HepG2 (cell line): ENCODE measurements at regions not wholly inside any gene's neighbourhood (a gene's known extent, or its start where the extent isn't known, plus 50 kb on each side); places are given as distances from the start of the nearest gene placed in this dataset.

Experiments
- BCL6 ChIP-seq: IDR thresholded peaks from 2 replicates; pipeline ENCODE4 v1.6.1; 2016; ENCODE audit warnings: missing genetic modification reagents, missing compliant biosample characterization
- FOXA3 ChIP-seq: IDR thresholded peaks from 2 replicates; pipeline ENCODE4 v1.6.1; 2016; ENCODE audit warnings: missing genetic modification reagents, missing compliant biosample characterization
- HDAC6 ChIP-seq: fragments of 200-600 bp; sonication (generic); IDR thresholded peaks from 2 replicates; pipeline ENCODE4 v1.7.0; 2017; ENCODE audit warnings: mild to moderate bottlenecking, antibody characterized with exemption, low read length, low read depth
- HNRNPL ChIP-seq: fragments of 200-400 bp; formaldehyde crosslinking; IDR thresholded peaks from 2 replicates; pipeline ENCODE4 v1.6.1; 2017; ENCODE audit warnings: mild to moderate bottlenecking, low read depth, low read length
- MEIS2 ChIP-seq: sonication (generic); formaldehyde crosslinking; IDR thresholded peaks from 2 replicates; pipeline ENCODE4 v1.9.0; 2021; ENCODE audit warnings: mild to moderate bottlenecking, missing genetic modification reagents
- NBN ChIP-seq: fragments of 450-650 bp; conservative IDR thresholded peaks from 2 replicates; pipeline ENCODE4 v1.6.1; 2017
- NFIC ChIP-seq: IDR thresholded peaks from 2 replicates; pipeline ENCODE4 v1.6.1; 2012; ENCODE audit warnings: mild to moderate bottlenecking, low read length, inconsistent platforms
- PITX1 ChIP-seq: sonication (generic); formaldehyde crosslinking; IDR thresholded peaks from 2 replicates; pipeline ENCODE4 v1.5.1; 2020; ENCODE audit warnings: mild to moderate bottlenecking, missing genetic modification reagents
- PRDM4 ChIP-seq: sonication (generic); formaldehyde crosslinking; IDR thresholded peaks from 2 replicates; pipeline ENCODE4 v1.9.0; 2021; ENCODE audit warnings: missing genetic modification reagents, borderline replicate concordance
- RORA ChIP-seq: sonication (generic); formaldehyde crosslinking; IDR thresholded peaks from 2 replicates; pipeline ENCODE4 v1.5.0; 2020; ENCODE audit warnings: mild to moderate bottlenecking, missing genetic modification reagents, moderate library complexity
- U2AF2 ChIP-seq: fragments of 200-400 bp; formaldehyde crosslinking; IDR thresholded peaks from 2 replicates; pipeline ENCODE4 v1.6.1; 2017; ENCODE audit warnings: low read depth, mild to moderate bottlenecking, low read length
- ZBTB1 ChIP-seq: sonication (generic); formaldehyde crosslinking; IDR thresholded peaks from 2 replicates; pipeline ENCODE4 v1.4.0; 2020; ENCODE audit warnings: missing genetic modification reagents, borderline replicate concordance
- ZFP37 ChIP-seq: sonication (generic); formaldehyde crosslinking; IDR thresholded peaks from 2 replicates; pipeline ENCODE4 v1.4.0; 2020; ENCODE audit warnings: missing genetic modification reagents, borderline replicate concordance
- ZNF224 ChIP-seq: sonication (generic); formaldehyde crosslinking; IDR thresholded peaks from 2 replicates; pipeline ENCODE4 v1.5.0; 2020; ENCODE audit warnings: mild to moderate bottlenecking, missing genetic modification reagents
- ZNF44 ChIP-seq: sonication (generic); formaldehyde crosslinking; IDR thresholded peaks from 2 replicates; pipeline ENCODE4 v1.5.1; 2020; ENCODE audit warnings: mild to moderate bottlenecking, missing genetic modification reagents
- ZNF549 ChIP-seq: sonication (generic); formaldehyde crosslinking; IDR thresholded peaks from 2 replicates; pipeline ENCODE4 v1.5.0; 2020; ENCODE audit warnings: missing genetic modification reagents
- ZNF607 ChIP-seq: sonication (generic); formaldehyde crosslinking; IDR thresholded peaks from 2 replicates; pipeline ENCODE4 v1.5.1; 2020; ENCODE audit warnings: missing genetic modification reagents, mild to moderate bottlenecking, borderline replicate concordance
- ZNF720 ChIP-seq: sonication (generic); formaldehyde crosslinking; IDR thresholded peaks from 2 replicates; pipeline ENCODE4 v1.4.0; 2020; ENCODE audit warnings: missing genetic modification reagents
- ZNF883 ChIP-seq: sonication (generic); formaldehyde crosslinking; IDR thresholded peaks from 2 replicates; pipeline ENCODE4 v1.5.1; 2020; ENCODE audit warnings: mild to moderate bottlenecking, missing genetic modification reagents; ENCODE audit errors: not compliant biosample characterization
- TF ChIP-seq, protein P1 (sequence below): sonication (generic); formaldehyde crosslinking; IDR thresholded peaks from 2 replicates; pipeline ENCODE4 v1.4.0; 2020; ENCODE audit warnings: missing genetic modification reagents, borderline replicate concordance
- TF ChIP-seq, protein P2 (sequence below): sonication (generic); formaldehyde crosslinking; IDR thresholded peaks from 2 replicates; pipeline ENCODE4 v1.4.0; 2020; ENCODE audit warnings: missing genetic modification reagents, mild to moderate bottlenecking, borderline replicate concordance

DNA sequence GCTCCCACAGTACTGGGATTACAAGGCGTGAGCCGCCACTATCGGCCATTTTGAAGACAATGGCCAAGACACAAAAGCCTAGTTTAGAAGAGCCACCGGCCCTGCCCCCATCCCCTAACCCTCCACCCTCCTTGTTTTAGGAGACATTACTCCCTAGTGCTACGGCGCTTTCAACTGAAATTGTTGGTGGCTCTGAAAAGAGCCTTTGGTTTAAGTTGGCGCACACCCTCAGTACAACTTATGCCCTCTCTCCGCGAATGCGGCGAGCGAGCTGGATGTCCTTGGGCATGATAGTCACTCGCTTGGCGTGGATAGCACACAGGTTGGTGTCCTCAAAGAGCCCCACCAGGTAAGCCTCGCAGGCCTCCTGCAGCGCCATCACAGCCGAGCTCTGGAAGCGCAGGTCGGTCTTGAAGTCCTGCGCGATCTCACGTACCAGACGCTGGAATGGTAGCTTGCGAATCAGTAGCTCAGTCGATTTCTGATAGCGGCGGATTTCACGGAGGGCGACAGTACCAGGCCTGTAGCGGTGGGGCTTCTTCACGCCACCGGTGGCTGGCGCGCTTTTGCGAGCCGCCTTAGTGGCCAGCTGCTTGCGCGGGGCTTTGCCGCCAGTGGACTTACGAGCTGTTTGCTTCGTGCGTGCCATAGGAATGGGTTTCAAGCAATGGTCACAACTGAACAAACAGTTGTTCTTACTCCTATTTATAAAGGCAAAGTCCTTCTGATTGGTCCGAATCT, 114.9 kb upstream of the BTN3A2 start (continued):
- TF ChIP-seq PRDM4 (no peak), ZNF607 (CRISPR knock-in tag) (no peak), ZNF224 (no peak), ZNF720 (no peak), BCL6 (CRISPR knock-in tag) (no peak), ZNF44 (CRISPR knock-in tag) (no peak), ZFP37 (CRISPR knock-in tag) (no peak), FOXA3 (no peak; the same call in 1 of the 2 replicates), ZBTB1 (CRISPR knock-in tag) (no peak), NBN (no peak), U2AF2 (no peak), PITX1 (peak; percentile 18; the same call in 1 of the 2 replicates), RORA (no peak), HNRNPL (no peak), ZNF883 (CRISPR knock-in tag) (peak; percentile 31), HDAC6 (no peak), NFIC (0 out of 2 replicates have a peak, but pooled peaks have one; percentile 19), ZNF549 (CRISPR knock-in tag) (no peak), MEIS2 (CRISPR knock-in tag) (no peak)
- TF ChIP-seq, protein P1, sequence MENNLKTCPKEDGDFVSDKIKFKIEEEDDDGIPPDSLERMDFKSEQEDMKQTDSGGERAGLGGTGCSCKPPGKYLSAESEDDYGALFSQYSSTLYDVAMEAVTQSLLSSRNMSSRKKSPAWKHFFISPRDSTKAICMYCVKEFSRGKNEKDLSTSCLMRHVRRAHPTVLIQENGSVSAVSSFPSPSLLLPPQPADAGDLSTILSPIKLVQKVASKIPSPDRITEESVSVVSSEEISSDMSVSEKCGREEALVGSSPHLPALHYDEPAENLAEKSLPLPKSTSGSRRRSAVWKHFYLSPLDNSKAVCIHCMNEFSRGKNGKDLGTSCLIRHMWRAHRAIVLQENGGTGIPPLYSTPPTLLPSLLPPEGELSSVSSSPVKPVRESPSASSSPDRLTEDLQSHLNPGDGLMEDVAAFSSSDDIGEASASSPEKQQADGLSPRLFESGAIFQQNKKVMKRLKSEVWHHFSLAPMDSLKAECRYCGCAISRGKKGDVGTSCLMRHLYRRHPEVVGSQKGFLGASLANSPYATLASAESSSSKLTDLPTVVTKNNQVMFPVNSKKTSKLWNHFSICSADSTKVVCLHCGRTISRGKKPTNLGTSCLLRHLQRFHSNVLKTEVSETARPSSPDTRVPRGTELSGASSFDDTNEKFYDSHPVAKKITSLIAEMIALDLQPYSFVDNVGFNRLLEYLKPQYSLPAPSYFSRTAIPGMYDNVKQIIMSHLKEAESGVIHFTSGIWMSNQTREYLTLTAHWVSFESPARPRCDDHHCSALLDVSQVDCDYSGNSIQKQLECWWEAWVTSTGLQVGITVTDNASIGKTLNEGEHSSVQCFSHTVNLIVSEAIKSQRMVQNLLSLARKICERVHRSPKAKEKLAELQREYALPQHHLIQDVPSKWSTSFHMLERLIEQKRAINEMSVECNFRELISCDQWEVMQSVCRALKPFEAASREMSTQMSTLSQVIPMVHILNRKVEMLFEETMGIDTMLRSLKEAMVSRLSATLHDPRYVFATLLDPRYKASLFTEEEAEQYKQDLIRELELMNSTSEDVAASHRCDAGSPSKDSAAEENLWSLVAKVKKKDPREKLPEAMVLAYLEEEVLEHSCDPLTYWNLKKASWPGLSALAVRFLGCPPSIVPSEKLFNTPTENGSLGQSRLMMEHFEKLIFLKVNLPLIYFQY (CRISPR knock-in tag), result no peak
- TF ChIP-seq, protein P2, sequence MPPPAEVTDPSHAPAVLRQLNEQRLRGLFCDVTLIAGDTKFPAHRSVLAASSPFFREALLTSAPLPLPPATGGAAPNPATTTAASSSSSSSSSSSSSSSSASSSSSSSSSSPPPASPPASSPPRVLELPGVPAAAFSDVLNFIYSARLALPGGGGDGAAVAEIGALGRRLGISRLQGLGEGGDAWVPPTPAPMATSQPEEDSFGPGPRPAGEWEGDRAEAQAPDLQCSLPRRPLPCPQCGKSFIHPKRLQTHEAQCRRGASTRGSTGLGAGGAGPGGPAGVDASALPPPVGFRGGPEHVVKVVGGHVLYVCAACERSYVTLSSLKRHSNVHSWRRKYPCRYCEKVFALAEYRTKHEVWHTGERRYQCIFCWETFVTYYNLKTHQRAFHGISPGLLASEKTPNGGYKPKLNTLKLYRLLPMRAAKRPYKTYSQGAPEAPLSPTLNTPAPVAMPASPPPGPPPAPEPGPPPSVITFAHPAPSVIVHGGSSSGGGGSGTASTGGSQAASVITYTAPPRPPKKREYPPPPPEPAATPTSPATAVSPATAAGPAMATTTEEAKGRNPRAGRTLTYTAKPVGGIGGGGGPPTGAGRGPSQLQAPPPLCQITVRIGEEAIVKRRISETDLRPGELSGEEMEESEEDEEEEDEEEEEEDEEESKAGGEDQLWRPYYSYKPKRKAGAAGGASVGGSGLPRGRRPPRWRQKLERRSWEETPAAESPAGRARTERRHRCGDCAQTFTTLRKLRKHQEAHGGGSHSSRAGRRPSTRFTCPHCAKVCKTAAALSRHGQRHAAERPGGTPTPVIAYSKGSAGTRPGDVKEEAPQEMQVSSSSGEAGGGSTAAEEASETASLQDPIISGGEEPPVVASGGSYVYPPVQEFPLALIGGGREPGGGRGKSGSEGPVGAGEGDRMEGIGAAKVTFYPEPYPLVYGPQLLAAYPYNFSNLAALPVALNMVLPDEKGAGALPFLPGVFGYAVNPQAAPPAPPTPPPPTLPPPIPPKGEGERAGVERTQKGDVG, result no peak
